DOHH2 (cell line): ENCODE measurements at regions not wholly inside any gene's neighbourhood (a gene's known extent, or its start where the extent isn't known, plus 50 kb on each side); places are given as distances from the start of the nearest gene placed in this dataset.

ENCODE experiments used
- EZH2phosphoT487 ChIP-seq: fragments of 200-600 bp; sonication (generic); IDR thresholded peaks from 2 replicates; pipeline ENCODE4 v1.6.1; 2017; ENCODE audit warnings: borderline replicate concordance, mild to moderate bottlenecking, antibody characterized with exemption, low read length, moderate library complexity, mixed read lengths
- TF ChIP-seq, protein P1 (sequence below): fragments of 200-600 bp; sonication (generic); IDR thresholded peaks from one replicate; pipeline ENCODE4 v1.5.1; 2014; ENCODE audit warnings: antibody characterized with exemption, mild to moderate bottlenecking, low read depth, low read length; ENCODE audit not compliant: poor library complexity, severe bottlenecking

DNA sequence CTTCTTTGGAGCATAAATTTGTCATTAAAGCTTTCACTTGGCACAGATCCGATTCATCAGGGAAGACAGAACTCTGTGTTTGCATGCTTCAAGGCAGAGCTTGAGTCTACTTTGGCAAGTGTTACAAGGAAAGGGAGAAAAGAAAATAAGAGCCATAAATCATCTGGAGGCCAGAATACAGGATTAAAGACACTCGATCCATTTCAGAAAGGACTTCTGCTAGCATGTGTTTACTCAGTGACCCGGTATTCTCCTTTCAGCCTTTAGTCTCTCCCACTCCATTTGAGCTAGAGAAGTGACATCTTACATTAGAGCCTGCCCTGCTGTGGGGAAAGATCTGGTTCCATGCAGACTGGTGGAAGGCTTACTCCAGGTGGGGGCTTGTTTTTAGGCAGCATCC is 306.4 kb downstream of the KLF5 start:
- TF ChIP-seq, protein P1, sequence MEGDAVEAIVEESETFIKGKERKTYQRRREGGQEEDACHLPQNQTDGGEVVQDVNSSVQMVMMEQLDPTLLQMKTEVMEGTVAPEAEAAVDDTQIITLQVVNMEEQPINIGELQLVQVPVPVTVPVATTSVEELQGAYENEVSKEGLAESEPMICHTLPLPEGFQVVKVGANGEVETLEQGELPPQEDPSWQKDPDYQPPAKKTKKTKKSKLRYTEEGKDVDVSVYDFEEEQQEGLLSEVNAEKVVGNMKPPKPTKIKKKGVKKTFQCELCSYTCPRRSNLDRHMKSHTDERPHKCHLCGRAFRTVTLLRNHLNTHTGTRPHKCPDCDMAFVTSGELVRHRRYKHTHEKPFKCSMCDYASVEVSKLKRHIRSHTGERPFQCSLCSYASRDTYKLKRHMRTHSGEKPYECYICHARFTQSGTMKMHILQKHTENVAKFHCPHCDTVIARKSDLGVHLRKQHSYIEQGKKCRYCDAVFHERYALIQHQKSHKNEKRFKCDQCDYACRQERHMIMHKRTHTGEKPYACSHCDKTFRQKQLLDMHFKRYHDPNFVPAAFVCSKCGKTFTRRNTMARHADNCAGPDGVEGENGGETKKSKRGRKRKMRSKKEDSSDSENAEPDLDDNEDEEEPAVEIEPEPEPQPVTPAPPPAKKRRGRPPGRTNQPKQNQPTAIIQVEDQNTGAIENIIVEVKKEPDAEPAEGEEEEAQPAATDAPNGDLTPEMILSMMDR = no peak
- TF ChIP-seq EZH2phosphoT487 = no peak
